NCI-H2196 (cell line): ENCODE measurements at regions not wholly inside any gene's neighbourhood (a gene's known extent, or its start where the extent isn't known, plus 50 kb on each side); places are given as distances from the start of the nearest gene placed in this dataset.

Source experiments
- DNase-seq: peaks from one replicate; lab custom pipeline; 2025; ENCODE audit not compliant: unreplicated experiment; lab: John Stamatoyannopoulos, UW

- no peak for DNase-seq
Measured at GRCh38 chr9:73446306-73446705, 294.6 kb downstream of the ANXA1 start.

GRCh38 chr9:73451003-73451402 lies 299.3 kb downstream of the ANXA1 start:
- no peak for DNase-seq

GRCh38 chr9:73459817-73460216 lies 308.2 kb downstream of the ANXA1 start:
- DNase-seq, result no peak

GRCh38 chr9:73468716-73469115 lies 317.1 kb downstream of the ANXA1 start:
- no peak for DNase-seq

- no peak for DNase-seq
Measured at GRCh38 chr9:73470766-73471165, 319.1 kb downstream of the ANXA1 start.

GRCh38 chr9:73474002-73474600 lies 322.4 kb downstream of the ANXA1 start:
- DNase-seq, result no peak

- no peak for DNase-seq
Measured at GRCh38 chr9:73474625-73475024, 323.0 kb downstream of the ANXA1 start.

GRCh38 chr9:73494894-73495293 lies 343.2 kb downstream of the ANXA1 start:
- no peak for DNase-seq

- no peak for DNase-seq
Measured at GRCh38 chr9:73497796-73498195, 346.1 kb downstream of the ANXA1 start.

- DNase-seq, result no peak
Measured at GRCh38 chr9:73515216-73515615, 363.6 kb downstream of the ANXA1 start.

GRCh38 chr9:73523391-73523790 lies 371.7 kb downstream of the ANXA1 start:
- no peak for DNase-seq

GRCh38 chr9:73525350-73525749 lies 373.7 kb downstream of the ANXA1 start:
- no peak for DNase-seq

GRCh38 chr9:73527521-73527920 lies 375.9 kb downstream of the ANXA1 start:
- DNase-seq, result no peak

- DNase-seq, result no peak
Measured at GRCh38 chr9:73528926-73529325, 377.3 kb downstream of the ANXA1 start.

- DNase-seq, result no peak
Measured at GRCh38 chr9:73529666-73530065, 378.0 kb downstream of the ANXA1 start.

- no peak for DNase-seq
Measured at GRCh38 chr9:73531051-73531532, 379.4 kb downstream of the ANXA1 start.

GRCh38 chr9:73531658-73532057 lies 380.0 kb downstream of the ANXA1 start:
- DNase-seq, result no peak

GRCh38 chr9:73532985-73533384 lies 381.3 kb downstream of the ANXA1 start:
- DNase-seq, result no peak

GRCh38 chr9:73536403-73536802 lies 384.7 kb downstream of the ANXA1 start:
- DNase-seq, result no peak

- no peak for DNase-seq
Measured at GRCh38 chr9:73537561-73537960, 385.9 kb downstream of the ANXA1 start.

- DNase-seq, result no peak
Measured at GRCh38 chr9:73539881-73540390, 388.3 kb downstream of the ANXA1 start.

- no peak for DNase-seq
Measured at GRCh38 chr9:73541923-73542322, 390.3 kb downstream of the ANXA1 start.

- no peak for DNase-seq
Measured at GRCh38 chr9:73543727-73544126, 392.1 kb downstream of the ANXA1 start.
